IMR-90 (cell line): ENCODE measurements at regions not wholly inside any gene's neighbourhood (a gene's known extent, or its start where the extent isn't known, plus 50 kb on each side); places are given as distances from the start of the nearest gene placed in this dataset.

Source experiments
- ATAC-seq: fragments of 200-7000 bp; cut with Tn5 transposase; 2 replicates; pipeline ENCODE4 v1.9.1; 2020; ENCODE audit warnings: low read depth, mild to moderate bottlenecking, moderate library complexity
- BruUV-seq: library from RNA; stranded (reverse); fragments of 400-500 nt; replicated peaks from 2 replicates; lab custom pipeline; 2021; lab: Mats Ljungman, UMichigan
- CTCF ChIA-PET: fragments of 300-600 bp; formaldehyde crosslinking; extraction: SDS; loops from one replicate; lab custom pipeline; 2021; ENCODE audit warnings: antibody characterized with exemption; lab: Yijun Ruan, JAX
- POLR2A ChIA-PET: fragments of 300-600 bp; sonication (Branson Sonifier 250); formaldehyde crosslinking; loops from one replicate; lab custom pipeline; 2022; ENCODE audit warnings: antibody characterized with exemption; ENCODE audit not compliant: unreplicated experiment; lab: Charles Lee
- DNase-seq: peaks from one replicate; pipeline ENCODE4 v3.0.0; 2013
- H2AFZ ChIP-seq: replicated peaks from 2 replicates; pipeline ENCODE3; 2013; ENCODE audit warnings: low read length, mild to moderate bottlenecking; ENCODE audit not compliant: poor library complexity
- H2AK5ac ChIP-seq: 2 replicates; pipeline ENCODE4 v1.6.1; 2013; ENCODE audit warnings: low read depth, low read length, inconsistent platforms
- H2AK9ac ChIP-seq: replicated peaks from 2 replicates; pipeline ENCODE3; 2013; ENCODE audit warnings: mild to moderate bottlenecking, low read depth, low read length, moderate library complexity; ENCODE audit not compliant: poor library complexity
- H2BK120ac ChIP-seq: 2 replicates; pipeline ENCODE4 v1.6.1; 2013; ENCODE audit warnings: low read depth, low read length, inconsistent platforms
- H2BK15ac ChIP-seq: 3 replicates; pipeline ENCODE4 v1.6.1; 2013; ENCODE audit warnings: low read depth, low read length, inconsistent platforms
- H2BK20ac ChIP-seq: 2 replicates; pipeline ENCODE4 v1.6.1; 2013; ENCODE audit warnings: low read depth, mild to moderate bottlenecking, inconsistent platforms, low read length, moderate library complexity
- H2BK5ac ChIP-seq: 2 replicates; pipeline ENCODE4 v1.6.1; 2013; ENCODE audit warnings: mild to moderate bottlenecking, low read depth, low read length, inconsistent platforms; ENCODE audit not compliant: poor library complexity, severe bottlenecking
- H3K14ac ChIP-seq: replicated peaks from 2 replicates; pipeline ENCODE4 v1.6.1; 2013; ENCODE audit warnings: low read depth, low read length, inconsistent platforms
- H3K18ac ChIP-seq: 2 replicates; pipeline ENCODE4 v1.6.1; 2013; ENCODE audit warnings: low read depth, low read length, control low read depth
- H3K23ac ChIP-seq: 2 replicates; pipeline ENCODE4 v1.6.1; 2013; ENCODE audit warnings: low read depth, low read length, inconsistent platforms
- H3K27ac ChIP-seq: 2 replicates; pipeline ENCODE4 v1.5.1; 2013; ENCODE audit warnings: mild to moderate bottlenecking, control low read depth, low read length; ENCODE audit not compliant: insufficient read depth
- H3K27me3 ChIP-seq: 2 replicates; pipeline ENCODE4 v1.6.1; 2013; ENCODE audit warnings: low read length; ENCODE audit not compliant: control insufficient read depth, insufficient read depth
- H3K36me3 ChIP-seq: 2 replicates; pipeline ENCODE4 v1.6.1; 2013; ENCODE audit warnings: low read length, mixed read lengths; ENCODE audit not compliant: control insufficient read depth, insufficient read depth
- H3K4ac ChIP-seq: 2 replicates; pipeline ENCODE4 v1.6.1; 2013; ENCODE audit warnings: low read depth, low read length, inconsistent platforms
- H3K4me1 ChIP-seq: 2 replicates; pipeline ENCODE4 v1.6.1; 2013; ENCODE audit warnings: low read length, mixed read lengths; ENCODE audit not compliant: control insufficient read depth, insufficient read depth
- H3K4me2 ChIP-seq: 2 replicates; pipeline ENCODE4 v1.6.1; 2013; ENCODE audit warnings: low read depth, mild to moderate bottlenecking, control low read depth, low read length, moderate library complexity
- H3K4me3 ChIP-seq: 2 replicates; pipeline ENCODE4 v1.5.1; 2013; ENCODE audit warnings: low read depth, mild to moderate bottlenecking, control low read depth, low read length, moderate library complexity; ENCODE audit not compliant: insufficient read depth
- H3K56ac ChIP-seq: 2 replicates; pipeline ENCODE4 v1.6.1; 2013; ENCODE audit warnings: low read length, inconsistent platforms; ENCODE audit not compliant: insufficient read depth; ENCODE audit errors: extremely low read depth
- H3K79me1 ChIP-seq, 2 experiments: 2 replicates each; pipeline ENCODE4 v1.6.1; 2013; ENCODE audit warnings: low read length in 2 of 2, inconsistent platforms in 1 of 2, low read depth in 1 of 2
- H3K9ac ChIP-seq: 2 replicates; pipeline ENCODE4 v1.6.1; 2013; ENCODE audit warnings: low read depth, low read length, control low read depth
- H3K9me1 ChIP-seq: 2 replicates; pipeline ENCODE4 v1.6.1; 2013; ENCODE audit warnings: low read length, inconsistent platforms; ENCODE audit not compliant: insufficient read depth
- H3K9me3 ChIP-seq: 2 replicates; pipeline ENCODE4 v1.6.1; 2013; ENCODE audit warnings: low read length; ENCODE audit not compliant: control insufficient read depth, insufficient read depth
- H4K20me1 ChIP-seq: 2 replicates; pipeline ENCODE4 v1.6.1; 2013; ENCODE audit warnings: low read length, inconsistent platforms; ENCODE audit not compliant: insufficient read depth
- H4K5ac ChIP-seq: 2 replicates; pipeline ENCODE4 v1.6.1; 2013; ENCODE audit warnings: mild to moderate bottlenecking, low read depth, low read length, control low read depth
- H4K8ac ChIP-seq, 2 experiments: 2 replicates each; pipeline ENCODE4 v1.6.1; 2013; ENCODE audit warnings: low read depth in 2 of 2, low read length in 2 of 2, control low read depth in 1 of 2, inconsistent platforms in 1 of 2
- H4K91ac ChIP-seq: 2 replicates; pipeline ENCODE4 v1.6.1; 2013; ENCODE audit warnings: low read depth, low read length, inconsistent platforms; ENCODE audit not compliant: insufficient read depth
- CEBPB ChIP-seq: IDR thresholded peaks from 2 replicates; pipeline ENCODE4 v1.6.1; 2012; ENCODE audit warnings: low read depth, low read length, improper control_type of control experiment
- WGBS, 2 experiments: methylation state at CpG; one replicate each; pipeline versions ENCODE4 v1.1.5 to v1.1.7; 2013; ENCODE audit warnings: missing lambda C conversion rate in 2 of 2; ENCODE audit not compliant: insufficient read length in 1 of 2; ENCODE audit errors: extremely low coverage in 2 of 2; 5-methylcytosine and 5-hydroxymethylcytosine counted together
- dilution Hi-C: fragments of 300-500 bp; cut with HindIII; formaldehyde crosslinking; loops from one replicate; pipeline ENCODE4 v1.14.3; 2018; ENCODE audit warnings: low sequenced_read_pairs; ENCODE audit not compliant: unreplicated experiment
- in situ Hi-C: fragments of 300-500 bp; cut with MboI; formaldehyde crosslinking; loops from 3 replicates; pipeline ENCODE4 v1.14.3; 2019; ENCODE audit warnings: low sequenced_read_pairs, inconsistent platforms, mixed read lengths
- intact Hi-C: fragments of 100-400 bp; cut with micrococcal nuclease; formaldehyde crosslinking; loops from 2 replicates; pipeline ENCODE4 v1.10.0; 2022

DNA sequence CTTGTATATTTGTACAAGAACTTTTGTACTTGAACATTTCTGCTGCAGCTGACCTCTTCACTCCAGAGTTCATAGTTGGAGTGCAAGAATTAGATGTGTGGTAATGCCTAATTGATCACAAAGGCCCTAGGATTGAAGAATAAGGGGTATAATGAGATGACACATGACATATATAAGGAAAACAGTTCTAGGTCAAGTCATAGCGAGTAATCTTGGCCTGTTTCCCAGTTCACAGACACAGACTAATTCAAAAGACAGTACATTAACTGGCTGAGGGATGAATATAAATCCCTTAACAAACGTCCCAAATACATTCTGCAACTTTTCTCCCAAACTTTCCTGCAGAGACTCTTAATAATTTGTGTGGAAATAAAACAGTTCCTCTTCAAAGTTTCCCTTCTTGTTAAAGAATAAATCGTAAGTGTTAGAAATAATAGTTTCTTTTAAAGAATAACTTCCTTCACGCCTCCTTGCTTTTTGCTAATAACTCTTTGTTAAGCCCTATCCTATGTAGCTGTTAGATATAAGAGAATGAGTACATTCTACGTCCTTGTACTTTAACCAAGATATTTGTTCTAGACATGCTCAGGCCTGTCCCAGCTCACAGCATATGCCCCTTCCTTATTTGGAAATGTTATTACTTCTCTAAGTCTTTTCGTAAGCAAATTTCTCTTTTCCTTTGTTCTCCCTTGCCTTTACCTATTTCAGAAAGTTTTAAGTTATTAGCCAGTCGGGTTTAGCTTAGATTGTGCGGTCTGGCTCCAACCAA lies 556.4 kb upstream of the CTNND2 start:
- no peaks in the 10 kb centered on the region for H3K36me3 ChIP-seq
- no peak overlapping the region for H2BK5ac ChIP-seq
- H3K9me3 ChIP-seq: no peaks in the 10 kb centered on the region; the same call in 1 of the 2 replicates
- intact Hi-C loops (no loop called here), dilution Hi-C loops (no loop called here), in situ Hi-C loops (no loop called here)
- no peaks in the 10 kb centered on the region for H4K20me1 ChIP-seq
- no peak for DNase-seq
- H4K8ac ChIP-seq: no peak overlapping the region
- H3K9ac ChIP-seq: no peak overlapping the region
- H3K4me3 ChIP-seq: no peak overlapping the region
- H3K27me3 ChIP-seq: no peaks in the 10 kb centered on the region
- H2BK15ac ChIP-seq: no peak overlapping the region
- no peaks in the 10 kb centered on the region for H3K79me1 ChIP-seq
- no TSS peak for BruUV-seq
- no peak overlapping the region for H3K14ac ChIP-seq
- no peak overlapping the region for H3K18ac ChIP-seq
- H3K4me1 ChIP-seq: no peaks in the 10 kb centered on the region
- ChIA-PET CTCF (no interaction called here), POLR2A (no interaction called here)
- no peak for ATAC-seq
- no CpG with 5 or more reads among the region's 8 CpGs for WGBS, 2 experiments
- no peak for TF ChIP-seq CEBPB
- H3K23ac ChIP-seq: no peak overlapping the region
- H3K4ac ChIP-seq: no peak overlapping the region
- no peak overlapping the region for H3K4me2 ChIP-seq
- H2BK20ac ChIP-seq: no peak overlapping the region
- H3K27ac ChIP-seq: no peak overlapping the region
- no peak overlapping the region for H3K56ac ChIP-seq
- no peak overlapping the region for H4K91ac ChIP-seq
- no peak overlapping the region for H2AFZ ChIP-seq
- H3K9me1 ChIP-seq: no peaks in the 10 kb centered on the region
- H4K5ac ChIP-seq: no peak overlapping the region
- no peak overlapping the region for H2BK120ac ChIP-seq
- H2AK9ac ChIP-seq: no peak overlapping the region
- H2AK5ac ChIP-seq: no peak overlapping the region
